ENCODE measurements at regions not wholly inside any gene's neighbourhood (a gene's known extent, or its start where the extent isn't known, plus 50 kb on each side); places are given as distances from the start of the nearest gene placed in this dataset.
A peak's percentile ranks its signal among the peaks of the same experiment; 100 is the strongest.

- no peaks in the 10 kb centered on the region for H3K36me3 ChIP-seq (ENCODE audit: insufficient read depth, low read length)
- no peak for DNase-seq
- H3K4me3 ChIP-seq (ENCODE audit: low read depth in 1 of 2, low read length in 2 of 2), result no peak overlapping the region
- H3K4me1 ChIP-seq (ENCODE audit: insufficient read depth, low read length), result peaks cover 15% of the 10 kb centered on the region
- TF ChIP-seq EZH2 (IDR thresholded peaks at IDR 0.05; ENCODE audit: borderline replicate concordance, low read depth, low read length, severe bottlenecking), result no peak
- TF ChIP-seq CTCF (IDR thresholded peaks at IDR 0.05; ENCODE audit: borderline replicate concordance, extremely low read depth, low read length, poor library complexity, severe bottlenecking), result no peak
- no peaks in the 10 kb centered on the region for H3K79me2 ChIP-seq (ENCODE audit: insufficient read depth, low read length)
- no peak overlapping the region for H3K9ac ChIP-seq (ENCODE audit: low read depth, low read length)
- peaks cover 28% of the 10 kb centered on the region for H3K9me3 ChIP-seq (ENCODE audit: insufficient read depth, low read length, severe bottlenecking)
- H3K27ac ChIP-seq (ENCODE audit: low read length), result no peak overlapping the region
- ATAC-seq (ENCODE audit: insufficient read depth, low read depth), result no peak
- H2AFZ ChIP-seq (ENCODE audit: low read depth, low read length), result peak overlapping the region; percentile 22; the same call in 1 of the 2 replicates
- H3K4me2 ChIP-seq (ENCODE audit: insufficient read depth, low read length), result no peak overlapping the region
- H4K20me1 ChIP-seq (ENCODE audit: insufficient read depth, low read length), result no peaks in the 10 kb centered on the region
- no peaks in the 10 kb centered on the region for H3K27me3 ChIP-seq (ENCODE audit: insufficient read depth, low read length, poor library complexity)
These were observed 919.1 kb upstream of the PCDH10 start for GRCh38 chr4:132230025-132230424.

GRCh38 chr4:132238697-132239096 lies 910.4 kb upstream of the PCDH10 start:
- Histone ChIP-seq H4K20me1 (ENCODE audit: insufficient read depth, low read length) (no peaks in the 10 kb centered on the region), H3K27ac (ENCODE audit: low read length) (no peak overlapping the region), H3K4me2 (ENCODE audit: insufficient read depth, low read length) (no peak overlapping the region), H3K9ac (ENCODE audit: low read depth, low read length) (no peak overlapping the region), H3K79me2 (ENCODE audit: insufficient read depth, low read length) (no peaks in the 10 kb centered on the region), H3K4me1 (ENCODE audit: insufficient read depth, low read length) (peaks cover 4% of the 10 kb centered on the region; the same call in 1 of the 2 replicates), H3K36me3 (ENCODE audit: insufficient read depth, low read length) (no peaks in the 10 kb centered on the region), H3K27me3 (ENCODE audit: insufficient read depth, low read length, poor library complexity) (no peaks in the 10 kb centered on the region), H3K9me3 (ENCODE audit: insufficient read depth, low read length, severe bottlenecking) (peaks cover 2% of the 10 kb centered on the region), H3K4me3 (ENCODE audit: low read depth in 1 of 2, low read length in 2 of 2) (no peak overlapping the region), H2AFZ (ENCODE audit: low read depth, low read length) (no peak overlapping the region)
- no peak for TF ChIP-seq CTCF (IDR thresholded peaks at IDR 0.05; ENCODE audit: borderline replicate concordance, extremely low read depth, low read length, poor library complexity, severe bottlenecking)
- no peak for TF ChIP-seq EZH2 (IDR thresholded peaks at IDR 0.05; ENCODE audit: borderline replicate concordance, low read depth, low read length, severe bottlenecking)
- ATAC-seq (ENCODE audit: insufficient read depth, low read depth) (no peak), DNase-seq (no peak)

- ATAC-seq (ENCODE audit: insufficient read depth, low read depth), result no peak
- Histone ChIP-seq H4K20me1 (ENCODE audit: insufficient read depth, low read length) (no peaks in the 10 kb centered on the region), H3K4me1 (ENCODE audit: insufficient read depth, low read length) (peaks cover 4% of the 10 kb centered on the region; the same call in 1 of the 2 replicates), H3K9me3 (ENCODE audit: insufficient read depth, low read length, severe bottlenecking) (peaks cover 2% of the 10 kb centered on the region), H3K27ac (ENCODE audit: low read length) (0 out of 2 replicates have a peak overlapping the region, but pooled peaks have one; percentile 27), H3K4me2 (ENCODE audit: insufficient read depth, low read length) (no peak overlapping the region), H3K27me3 (ENCODE audit: insufficient read depth, low read length, poor library complexity) (no peaks in the 10 kb centered on the region), H3K9ac (ENCODE audit: low read depth, low read length) (no peak overlapping the region), H2AFZ (ENCODE audit: low read depth, low read length) (peak overlapping the region; percentile 57), H3K79me2 (ENCODE audit: insufficient read depth, low read length) (no peaks in the 10 kb centered on the region), H3K36me3 (ENCODE audit: insufficient read depth, low read length) (no peaks in the 10 kb centered on the region), H3K4me3 (ENCODE audit: low read depth in 1 of 2, low read length in 2 of 2) (no peak overlapping the region)
- TF ChIP-seq CTCF (IDR thresholded peaks at IDR 0.05; ENCODE audit: borderline replicate concordance, extremely low read depth, low read length, poor library complexity, severe bottlenecking) (no peak), EZH2 (IDR thresholded peaks at IDR 0.05; ENCODE audit: borderline replicate concordance, low read depth, low read length, severe bottlenecking) (no peak)
- DNase-seq, result no peak
These were observed 909.0 kb upstream of the PCDH10 start for GRCh38 chr4:132240081-132240480.

GRCh38 chr4:132245319-132245718 lies 903.8 kb upstream of the PCDH10 start:
- Histone ChIP-seq H3K36me3 (ENCODE audit: insufficient read depth, low read length) (no peaks in the 10 kb centered on the region), H3K79me2 (ENCODE audit: insufficient read depth, low read length) (no peaks in the 10 kb centered on the region), H3K4me1 (ENCODE audit: insufficient read depth, low read length) (no peaks in the 10 kb centered on the region), H3K4me3 (ENCODE audit: low read depth in 1 of 2, low read length in 2 of 2) (no peak overlapping the region), H3K27me3 (ENCODE audit: insufficient read depth, low read length, poor library complexity) (no peaks in the 10 kb centered on the region), H3K4me2 (ENCODE audit: insufficient read depth, low read length) (no peak overlapping the region), H3K27ac (ENCODE audit: low read length) (no peak overlapping the region), H3K9ac (ENCODE audit: low read depth, low read length) (no peak overlapping the region), H3K9me3 (ENCODE audit: insufficient read depth, low read length, severe bottlenecking) (peaks cover 2% of the 10 kb centered on the region), H2AFZ (ENCODE audit: low read depth, low read length) (no peak overlapping the region), H4K20me1 (ENCODE audit: insufficient read depth, low read length) (no peaks in the 10 kb centered on the region)
- DNase-seq, result no peak
- TF ChIP-seq EZH2 (IDR thresholded peaks at IDR 0.05; ENCODE audit: borderline replicate concordance, low read depth, low read length, severe bottlenecking) (no peak), CTCF (IDR thresholded peaks at IDR 0.05; ENCODE audit: borderline replicate concordance, extremely low read depth, low read length, poor library complexity, severe bottlenecking) (no peak)
- no peak for ATAC-seq (ENCODE audit: insufficient read depth, low read depth)
